Rectal smooth muscle tissue (tissue), 1 donor: ENCODE measurements at regions not wholly inside any gene's neighbourhood (a gene's known extent, or its start where the extent isn't known, plus 50 kb on each side); places are given as distances from the start of the nearest gene placed in this dataset.

Source experiments
- H3K27ac ChIP-seq: one replicate; pipeline ENCODE4 v1.7.0; 2013; ENCODE audit warnings: low read depth, low read length, inconsistent platforms
- H3K27me3 ChIP-seq: one replicate; pipeline ENCODE4 v1.7.0; 2013; ENCODE audit warnings: low read length; ENCODE audit not compliant: control insufficient read depth, insufficient read depth
- H3K36me3 ChIP-seq: one replicate; pipeline ENCODE4 v1.7.0; 2013; ENCODE audit warnings: low read length; ENCODE audit not compliant: control insufficient read depth, insufficient read depth
- H3K4me1 ChIP-seq: one replicate; pipeline ENCODE4 v1.7.0; 2013; ENCODE audit warnings: low read length; ENCODE audit not compliant: control insufficient read depth, insufficient read depth
- H3K4me3 ChIP-seq: one replicate; pipeline ENCODE4 v1.7.0; 2013; ENCODE audit warnings: low read length
- H3K9ac ChIP-seq: one replicate; pipeline ENCODE4 v1.7.0; 2013; ENCODE audit warnings: low read length

DNA sequence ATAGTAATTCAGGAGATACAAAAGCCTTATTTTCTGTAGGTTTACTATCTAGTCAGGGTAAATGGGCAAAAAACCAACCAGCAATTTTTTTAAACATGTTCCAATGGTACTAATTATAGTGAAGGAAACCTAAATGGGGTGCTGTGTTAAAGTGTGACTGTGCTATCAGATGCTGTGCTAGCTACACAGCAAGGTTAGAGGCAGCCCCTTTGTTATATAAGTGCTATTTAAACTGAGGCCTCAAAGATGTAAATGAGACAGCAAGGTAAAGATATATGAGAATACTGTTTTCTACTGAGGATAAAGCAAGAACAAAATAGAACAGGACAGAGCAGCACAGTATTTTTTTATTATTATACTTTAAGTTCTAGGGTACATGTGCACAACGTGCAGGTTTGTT is 305.4 kb upstream of the RGS18 start:
- H3K4me1 ChIP-seq: no peaks in the 10 kb centered on the region
- no peak overlapping the region for H3K27ac ChIP-seq
- H3K27me3 ChIP-seq: no peaks in the 10 kb centered on the region
- no peaks in the 10 kb centered on the region for H3K36me3 ChIP-seq
- no peak overlapping the region for H3K9ac ChIP-seq
- H3K4me3 ChIP-seq: no peak overlapping the region

DNA sequence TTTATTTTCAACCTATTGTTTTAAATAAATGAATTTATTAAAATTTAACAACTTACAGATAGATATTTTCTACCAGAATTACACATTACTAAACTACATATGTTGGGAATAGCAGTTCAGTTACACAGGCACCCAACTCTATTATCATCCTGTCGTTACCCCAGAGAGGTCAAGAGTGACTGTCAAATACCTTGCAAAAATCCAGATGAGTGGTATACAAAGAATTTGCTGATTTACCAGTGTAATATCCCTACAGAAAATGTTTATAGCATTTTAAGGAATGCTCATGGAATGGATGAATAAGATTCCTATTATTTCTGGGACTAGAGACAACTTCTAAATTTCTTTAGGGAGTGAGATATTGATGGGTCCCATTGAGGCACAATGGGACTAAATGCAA is 300.7 kb upstream of the RGS18 start:
- Histone ChIP-seq H3K27me3 (no peaks in the 10 kb centered on the region), H3K4me3 (no peak overlapping the region), H3K27ac (no peak overlapping the region), H3K9ac (no peak overlapping the region), H3K4me1 (no peaks in the 10 kb centered on the region), H3K36me3 (no peaks in the 10 kb centered on the region)

DNA sequence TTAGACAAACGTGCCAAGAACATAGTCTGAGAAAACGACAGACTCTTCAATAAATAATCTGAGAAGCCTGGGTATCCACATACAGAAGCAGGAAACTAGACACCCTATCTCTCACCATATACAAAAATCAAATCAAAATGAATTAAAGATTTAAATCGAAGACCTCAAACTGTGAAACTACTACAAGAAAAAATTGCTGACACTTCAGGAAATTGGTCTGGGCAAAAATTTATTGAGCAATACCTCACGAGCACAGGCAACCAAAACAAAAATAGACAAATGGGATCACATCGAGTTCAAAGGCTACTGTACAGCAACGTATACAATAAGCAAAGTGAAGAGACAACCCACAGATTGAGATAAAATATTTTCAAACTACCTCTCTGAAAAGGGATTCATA is 292.8 kb upstream of the RGS18 start:
- Histone ChIP-seq H3K4me1 (no peaks in the 10 kb centered on the region), H3K4me3 (no peak overlapping the region), H3K27ac (no peak overlapping the region), H3K9ac (no peak overlapping the region), H3K36me3 (no peaks in the 10 kb centered on the region), H3K27me3 (no peaks in the 10 kb centered on the region)

DNA sequence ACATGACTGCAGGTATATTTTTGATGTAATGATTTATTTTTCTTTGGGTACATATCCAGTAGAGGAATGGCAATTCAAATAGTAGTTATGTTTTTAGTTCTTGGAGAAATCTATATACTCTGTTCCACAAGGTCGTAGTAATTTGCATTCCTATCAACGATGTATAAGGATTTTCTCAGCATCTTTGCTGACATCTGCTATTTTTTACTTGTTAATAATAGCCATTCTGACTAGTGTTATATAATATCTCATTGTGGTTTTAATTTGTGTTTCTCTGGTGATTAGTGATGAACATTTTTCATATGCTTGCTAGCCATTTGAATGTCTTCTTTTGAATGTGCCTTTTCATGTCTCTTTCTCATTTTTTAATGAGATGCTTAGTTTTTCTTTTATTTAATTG is 292.1 kb upstream of the RGS18 start:
- H3K4me3 ChIP-seq: no peak overlapping the region

DNA sequence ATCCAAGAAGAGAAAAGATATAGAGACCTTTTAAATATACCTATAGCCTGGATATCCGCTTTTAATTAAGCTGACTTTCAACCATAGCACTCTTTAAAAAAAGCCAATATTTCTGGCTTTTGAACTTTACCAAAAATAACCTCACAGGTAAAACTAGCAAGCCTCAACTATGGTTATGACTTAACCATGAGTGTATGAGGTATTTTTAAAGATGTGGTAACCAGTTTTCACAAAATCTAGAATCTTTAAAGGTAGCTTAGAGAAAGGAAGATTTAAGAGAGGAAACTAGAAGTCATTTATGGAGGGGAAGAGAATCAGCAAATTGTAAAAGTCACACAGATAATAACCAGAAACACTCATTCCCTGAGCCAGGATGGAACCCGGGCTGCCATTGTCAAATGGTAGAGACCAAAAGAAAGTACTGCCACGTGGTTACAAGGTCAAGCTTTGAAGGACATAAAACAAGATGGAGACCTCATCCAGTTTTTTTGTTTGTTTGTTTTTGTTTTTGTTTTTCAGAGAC is 288.4 kb upstream of the RGS18 start:
- no peak overlapping the region for H3K4me3 ChIP-seq
- H3K4me1 ChIP-seq: no peaks in the 10 kb centered on the region

More for the DNA sequence above, 292.1 kb upstream of the RGS18 start:
- no peak overlapping the region for H3K9ac ChIP-seq
- H3K27ac ChIP-seq: no peak overlapping the region
- no peaks in the 10 kb centered on the region for H3K27me3 ChIP-seq
- H3K36me3 ChIP-seq: no peaks in the 10 kb centered on the region
- no peaks in the 10 kb centered on the region for H3K4me1 ChIP-seq

DNA sequence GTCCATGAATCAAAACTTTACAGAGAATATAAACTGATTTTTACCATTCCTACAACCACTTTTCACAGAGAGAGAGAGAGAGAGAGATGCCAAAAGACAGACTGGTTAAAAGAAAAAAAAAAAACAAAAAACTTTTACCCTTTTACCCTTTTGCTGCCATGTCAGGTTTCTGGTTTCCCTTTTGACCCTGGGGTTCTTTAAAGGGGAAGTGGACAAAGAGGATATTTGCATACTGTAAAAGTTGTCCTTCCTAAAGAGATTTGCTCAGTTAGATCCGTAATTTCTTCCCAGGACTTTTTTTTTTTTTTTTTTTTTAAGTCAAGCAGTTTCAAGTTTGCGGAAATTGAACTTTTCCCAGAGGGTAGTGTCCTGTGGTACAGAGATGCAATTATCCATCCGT is 287.8 kb upstream of the RGS18 start:
- Histone ChIP-seq H3K4me3 (no peak overlapping the region), H3K36me3 (no peaks in the 10 kb centered on the region), H3K27me3 (no peaks in the 10 kb centered on the region), H3K27ac (no peak overlapping the region), H3K4me1 (no peaks in the 10 kb centered on the region), H3K9ac (no peak overlapping the region)

More for the DNA sequence above, 288.4 kb upstream of the RGS18 start:
- no peak overlapping the region for H3K27ac ChIP-seq
- H3K36me3 ChIP-seq: no peaks in the 10 kb centered on the region
- H3K27me3 ChIP-seq: no peaks in the 10 kb centered on the region
- no peak overlapping the region for H3K9ac ChIP-seq

DNA sequence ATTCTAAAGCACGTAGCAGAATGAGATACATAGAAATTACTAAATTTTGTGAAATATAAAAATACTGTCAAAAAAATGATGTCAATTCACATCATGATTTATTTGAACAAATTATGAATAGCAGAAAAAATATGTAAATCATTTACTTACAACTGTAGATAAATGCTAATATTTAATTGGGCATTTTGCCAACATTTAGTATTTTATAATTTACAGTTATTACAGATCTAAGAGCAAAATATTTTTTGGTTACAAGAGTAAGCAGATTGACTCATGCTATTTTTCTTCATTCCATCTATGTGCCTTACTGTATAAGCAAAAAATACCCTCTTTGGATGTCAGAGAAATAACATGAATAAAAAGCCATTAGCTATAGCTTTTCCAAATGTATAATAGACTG is 282.3 kb upstream of the RGS18 start:
- Histone ChIP-seq H3K4me3 (no peak overlapping the region), H3K27me3 (no peaks in the 10 kb centered on the region), H3K27ac (no peak overlapping the region), H3K9ac (no peak overlapping the region), H3K36me3 (no peaks in the 10 kb centered on the region), H3K4me1 (no peaks in the 10 kb centered on the region)

DNA sequence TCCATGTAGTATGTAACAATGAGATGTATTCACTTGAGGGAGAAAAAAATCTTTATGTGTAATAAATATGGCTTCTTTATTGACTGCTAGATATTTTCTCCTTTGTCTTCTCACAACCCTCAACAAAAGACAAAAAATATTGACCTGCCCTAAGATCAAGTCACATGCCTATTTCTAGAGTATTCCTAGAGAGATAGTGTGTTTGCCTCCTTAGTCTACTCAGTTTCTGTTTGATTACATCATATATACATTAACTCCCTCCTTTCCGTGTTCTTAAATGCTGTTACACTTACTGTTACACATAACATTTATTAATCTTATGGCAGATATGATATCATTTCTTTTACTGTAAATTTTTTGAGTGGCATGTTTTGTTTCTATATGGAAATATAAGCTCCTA is 281.6 kb upstream of the RGS18 start:
- Histone ChIP-seq H3K27ac (no peak overlapping the region), H3K4me1 (no peaks in the 10 kb centered on the region), H3K4me3 (no peak overlapping the region), H3K36me3 (no peaks in the 10 kb centered on the region), H3K27me3 (no peaks in the 10 kb centered on the region), H3K9ac (no peak overlapping the region)

DNA sequence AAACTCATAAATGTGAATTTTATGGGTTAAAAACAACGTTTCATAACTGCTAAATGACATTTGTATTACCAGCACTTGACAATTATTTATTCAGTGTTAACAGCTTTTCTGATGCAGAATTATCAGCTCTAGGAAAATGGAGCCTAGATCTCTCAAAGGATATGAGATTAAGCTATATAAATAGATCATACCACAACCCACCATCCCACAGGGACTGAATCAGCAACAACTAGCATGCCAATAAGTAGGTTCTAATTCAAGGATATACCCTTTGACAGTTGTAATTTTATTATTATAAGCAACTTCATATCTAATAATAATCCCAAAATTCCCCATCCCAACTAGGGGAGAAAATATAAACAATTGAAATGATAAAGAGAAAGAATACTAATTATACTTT is 275.4 kb upstream of the RGS18 start:
- no peaks in the 10 kb centered on the region for H3K27me3 ChIP-seq
- no peaks in the 10 kb centered on the region for H3K4me1 ChIP-seq
- no peak overlapping the region for H3K4me3 ChIP-seq
- H3K9ac ChIP-seq: no peak overlapping the region
- H3K27ac ChIP-seq: no peak overlapping the region
- no peaks in the 10 kb centered on the region for H3K36me3 ChIP-seq

DNA sequence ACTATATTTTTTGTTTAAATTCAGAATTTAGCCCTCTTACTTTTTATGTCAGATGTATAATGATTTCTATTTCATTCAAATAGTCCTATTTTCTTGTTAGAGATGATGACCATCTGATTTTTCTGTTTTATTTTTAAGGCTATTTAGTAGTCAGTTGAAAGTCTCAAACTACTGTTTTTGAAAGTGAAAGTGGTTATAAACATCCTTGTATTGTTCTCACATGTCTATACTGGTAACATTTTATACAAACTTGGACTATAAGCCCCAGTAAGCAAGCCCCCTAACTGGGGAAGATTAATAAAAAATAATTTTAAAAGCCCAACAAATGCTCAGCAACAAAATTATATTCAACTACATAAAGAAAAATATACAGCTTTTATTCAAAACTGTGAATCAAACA is 271.3 kb upstream of the RGS18 start:
- H3K4me1 ChIP-seq: no peaks in the 10 kb centered on the region
- H3K9ac ChIP-seq: no peak overlapping the region
- H3K4me3 ChIP-seq: no peak overlapping the region
- H3K27ac ChIP-seq: no peak overlapping the region
- no peaks in the 10 kb centered on the region for H3K27me3 ChIP-seq
- no peaks in the 10 kb centered on the region for H3K36me3 ChIP-seq

DNA sequence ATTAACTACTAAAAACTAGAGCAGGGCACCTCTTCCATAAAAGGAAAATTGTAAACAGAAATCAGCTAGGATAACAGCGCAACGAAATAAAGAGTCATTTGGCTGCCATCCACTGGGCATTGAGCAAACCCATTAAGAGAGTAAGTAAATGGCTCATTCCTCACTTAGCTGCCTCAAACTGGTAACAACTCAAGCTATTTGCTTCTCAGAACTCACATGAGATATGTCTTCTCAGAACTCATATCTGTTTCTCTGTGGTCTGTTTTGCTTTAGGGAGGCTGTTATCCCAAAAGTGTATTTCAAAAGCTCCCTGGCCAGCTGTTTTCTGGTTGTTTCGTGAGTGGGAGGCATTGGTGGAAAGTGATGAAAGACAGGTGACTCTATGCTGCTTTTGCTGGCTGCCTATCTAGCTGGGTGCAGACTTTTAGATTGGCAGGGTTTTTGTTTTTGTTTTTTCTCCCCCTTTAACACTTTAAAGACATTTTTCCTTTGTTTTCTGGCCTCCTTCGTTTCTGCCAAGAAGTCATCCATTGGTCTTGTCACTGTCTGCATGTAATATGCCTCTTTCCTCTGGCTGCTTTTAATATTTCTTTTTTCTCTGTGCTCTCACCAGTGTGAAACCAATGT is 269.2 kb upstream of the RGS18 start:
- H3K36me3 ChIP-seq: no peaks in the 10 kb centered on the region
- no peak overlapping the region for H3K27ac ChIP-seq
- no peaks in the 10 kb centered on the region for H3K4me1 ChIP-seq
- H3K27me3 ChIP-seq: no peaks in the 10 kb centered on the region
- H3K4me3 ChIP-seq: no peak overlapping the region
- H3K9ac ChIP-seq: no peak overlapping the region

DNA sequence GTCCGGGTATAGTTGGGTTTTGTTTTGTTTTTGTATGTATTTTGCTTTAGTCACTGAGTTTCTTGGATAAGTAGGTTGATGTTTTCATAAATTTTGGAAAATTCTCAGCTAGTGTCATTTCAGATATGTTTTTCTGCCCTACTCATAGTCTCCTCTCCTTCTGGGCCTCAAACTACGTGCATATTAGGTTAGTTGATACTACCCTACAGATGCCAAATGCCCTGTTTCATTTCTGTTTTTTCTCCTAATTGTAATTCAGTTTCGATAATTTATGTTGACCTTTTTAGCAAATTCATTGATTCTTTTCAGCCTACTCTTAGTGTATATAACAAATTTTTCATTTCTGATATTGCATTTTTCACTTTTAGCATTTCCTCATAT is 268.6 kb upstream of the RGS18 start:
- H3K36me3 ChIP-seq: no peaks in the 10 kb centered on the region
- H3K4me1 ChIP-seq: no peaks in the 10 kb centered on the region
- no peaks in the 10 kb centered on the region for H3K27me3 ChIP-seq
- H3K9ac ChIP-seq: no peak overlapping the region
- H3K27ac ChIP-seq: no peak overlapping the region
- no peak overlapping the region for H3K4me3 ChIP-seq

DNA sequence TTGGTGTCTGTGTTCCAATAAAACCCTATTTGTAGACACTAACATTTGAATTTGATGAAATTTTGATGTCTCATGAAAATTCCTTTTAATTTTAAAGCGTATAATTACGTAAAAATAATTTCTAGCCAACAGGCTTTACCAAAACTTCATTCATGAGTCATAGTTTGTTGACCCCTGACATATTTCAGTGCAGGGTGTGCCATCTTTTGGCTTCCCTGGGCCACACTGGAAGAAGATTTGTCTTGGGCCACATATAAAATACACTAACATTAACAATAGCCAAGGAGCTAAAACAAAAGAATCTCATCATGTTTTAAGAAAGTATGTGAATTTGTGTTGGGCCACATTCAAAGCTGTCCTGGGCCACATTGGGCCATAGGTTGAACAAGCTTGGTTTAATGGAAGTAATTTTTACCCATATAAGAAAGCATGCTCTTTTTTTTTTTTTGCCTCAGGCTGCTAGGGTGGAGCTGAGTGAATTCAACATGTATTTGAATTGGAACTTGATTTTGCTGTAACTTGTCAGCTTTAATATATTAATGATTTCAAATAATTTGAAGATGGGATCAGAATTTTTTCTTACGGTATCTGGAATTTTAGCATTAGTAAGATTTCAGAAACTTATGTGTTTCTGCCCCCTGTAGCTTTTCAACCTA is 267.7 kb upstream of the RGS18 start:
- H3K4me3 ChIP-seq: no peak overlapping the region
- H3K27ac ChIP-seq: no peak overlapping the region
- no peaks in the 10 kb centered on the region for H3K4me1 ChIP-seq
- H3K36me3 ChIP-seq: no peaks in the 10 kb centered on the region
- no peak overlapping the region for H3K9ac ChIP-seq
- H3K27me3 ChIP-seq: no peaks in the 10 kb centered on the region
